Colonic mucosa (tissue), 4 donors: ENCODE measurements at regions not wholly inside any gene's neighbourhood (a gene's known extent, or its start where the extent isn't known, plus 50 kb on each side); places are given as distances from the start of the nearest gene placed in this dataset.

Source experiments
- DNase-seq: peaks from one replicate; pipeline ENCODE4 v3.0.0-alpha.2; 2020
- H3K27ac ChIP-seq: fragments of 200-600 bp; one replicate; pipeline ENCODE4 v1.8.0; 2021
- H3K27me3 ChIP-seq: fragments of 200-600 bp; one replicate; pipeline ENCODE4 v1.8.0; 2021
- H3K36me3 ChIP-seq: fragments of 200-600 bp; one replicate; pipeline ENCODE4 v1.8.0; 2021
- H3K4me1 ChIP-seq: fragments of 200-600 bp; one replicate; pipeline ENCODE4 v1.8.0; 2021; ENCODE audit warnings: mild to moderate bottlenecking
- H3K4me3 ChIP-seq: fragments of 200-600 bp; one replicate; pipeline ENCODE4 v1.8.0; 2021
- H3K9ac ChIP-seq, 2 donors: one replicate each; pipeline ENCODE4 v1.7.0; 2013; ENCODE audit warnings: control low read depth in 2 of 2, low read depth in 2 of 2, low read length in 2 of 2
- H3K9me3 ChIP-seq: fragments of 200-600 bp; one replicate; pipeline ENCODE4 v1.8.0; 2021
- CTCF ChIP-seq: fragments of 200-600 bp; IDR thresholded peaks from one replicate; pipeline ENCODE4 v1.8.0; 2022; ENCODE audit warnings: antibody characterized with exemption, mild to moderate bottlenecking
- intact Hi-C: fragments of 100-400 bp; cut with DNase I; formaldehyde crosslinking; loops from one replicate; pipeline ENCODE4 v1.14.1; 2022
- donor health status: healthy.
- donor health status: DM: no; HTN: no; CAD: no.
- donor health status: DM: no; HTN: no; CAD: no.

- Histone ChIP-seq H3K4me1 (no peaks in the 10 kb centered on the region), H3K9me3 (no peaks in the 10 kb centered on the region), H3K9ac (no peak overlapping the region), H3K4me3 (no peak overlapping the region), H3K36me3 (no peaks in the 10 kb centered on the region), H3K27me3 (no peaks in the 10 kb centered on the region), H3K27ac (no peak overlapping the region)
- no peak for DNase-seq
- intact Hi-C loops = no loop called here
- TF ChIP-seq CTCF = no peak
Observed at GRCh38 chr6:126258150-126258549, 81.8 kb upstream of the CENPW start.

- no peaks in the 10 kb centered on the region for H3K4me1 ChIP-seq
- H3K36me3 ChIP-seq = no peaks in the 10 kb centered on the region
- no peak for DNase-seq
- no peak overlapping the region for H3K27ac ChIP-seq
- no peak overlapping the region for H3K9ac ChIP-seq
- no peak for TF ChIP-seq CTCF
- intact Hi-C loops = no loop called here
- no peaks in the 10 kb centered on the region for H3K27me3 ChIP-seq
- no peaks in the 10 kb centered on the region for H3K9me3 ChIP-seq
- H3K4me3 ChIP-seq = no peak overlapping the region
Observed at GRCh38 chr6:126261792-126262421, 78.0 kb upstream of the CENPW start.

DNA sequence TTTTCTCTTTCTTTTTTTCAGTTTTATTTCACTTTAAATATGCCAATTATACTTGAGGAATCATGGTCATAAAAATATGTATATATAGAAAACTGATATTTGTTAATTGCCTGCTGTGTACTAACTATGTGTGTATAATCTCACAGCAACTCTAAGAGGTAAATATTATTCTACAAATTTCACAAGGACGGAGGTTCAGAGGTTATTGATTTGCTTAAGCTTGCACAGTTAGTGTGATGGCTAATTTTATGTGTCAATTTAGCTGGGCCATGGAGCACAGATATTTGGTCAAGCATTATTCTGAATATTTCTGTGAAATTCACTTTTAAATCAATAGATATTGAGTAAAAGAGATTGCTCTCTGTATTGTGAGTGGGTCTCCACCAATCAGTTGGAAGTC lies 75.7 kb upstream of the CENPW start:
- intact Hi-C loops = no loop called here
- DNase-seq = no peak
- H3K27me3 ChIP-seq = no peaks in the 10 kb centered on the region
- no peaks in the 10 kb centered on the region for H3K9me3 ChIP-seq
- no peak overlapping the region for H3K4me3 ChIP-seq
- no peak overlapping the region for H3K27ac ChIP-seq
- no peaks in the 10 kb centered on the region for H3K36me3 ChIP-seq
- H3K9ac ChIP-seq = no peak overlapping the region
- no peak for TF ChIP-seq CTCF
- H3K4me1 ChIP-seq = no peaks in the 10 kb centered on the region

GRCh38 chr6:126266664-126267063 lies 73.3 kb upstream of the CENPW start:
- H3K36me3 ChIP-seq = no peaks in the 10 kb centered on the region
- no peak overlapping the region for H3K4me3 ChIP-seq
- DNase-seq = no peak
- no peak overlapping the region for H3K9ac ChIP-seq
- intact Hi-C loops = no loop called here
- H3K4me1 ChIP-seq = no peaks in the 10 kb centered on the region
- H3K27me3 ChIP-seq = no peaks in the 10 kb centered on the region
- no peaks in the 10 kb centered on the region for H3K9me3 ChIP-seq
- no peak for TF ChIP-seq CTCF
- H3K27ac ChIP-seq = no peak overlapping the region

- Histone ChIP-seq H3K27me3 (no peaks in the 10 kb centered on the region), H3K9ac (no peak overlapping the region), H3K4me1 (no peaks in the 10 kb centered on the region), H3K9me3 (no peaks in the 10 kb centered on the region), H3K4me3 (no peak overlapping the region), H3K27ac (no peak overlapping the region), H3K36me3 (no peaks in the 10 kb centered on the region)
- no peak for DNase-seq
- intact Hi-C loops = no loop called here
- TF ChIP-seq CTCF = no peak
Observed at GRCh38 chr6:126267626-126268025, 72.3 kb upstream of the CENPW start.
